Activated naive CD8-positive, alpha-beta T cell treated with anti-CD3 and anti-CD28 coated beads, Interleukin-2, amount 10 ng/mL, durations not matched to agents 7 days and 5 days (primary cell): ENCODE measurements at regions not wholly inside any gene's neighbourhood (a gene's known extent, or its start where the extent isn't known, plus 50 kb on each side); places are given as distances from the start of the nearest gene placed in this dataset.
"Not testable (repeated sequence)": the region's sequence is repeated elsewhere in the genome, so short reads cannot be mapped to it uniquely, and the experiment has no call there.

ENCODE experiments used
- ATAC-seq: fragments of 150-1000 bp; cut with Tn5 transposase; one replicate; pipeline ENCODE4 v1.10.0; 2021; ENCODE audit warnings: low read depth, moderate library complexity
- POLR2A ChIA-PET: fragments of 350-600 bp; sonication (Branson Sonifier 250); formaldehyde crosslinking; loops from one replicate; lab custom pipeline; 2021; ENCODE audit warnings: antibody characterized with exemption; lab: Charles Lee
- DNase-seq: peaks from one replicate; pipeline ENCODE4 v3.0.0; 2021
- H3K27ac Mint-ChIP-seq: one replicate; pipeline ENCODE4 v1.8.0; 2022; ENCODE audit warnings: mild to moderate bottlenecking, mixed read lengths
- H3K27me3 Mint-ChIP-seq: one replicate; pipeline ENCODE4 v1.8.0; 2022; ENCODE audit warnings: mild to moderate bottlenecking, moderate library complexity, mixed read lengths
- H3K36me3 Mint-ChIP-seq: one replicate; pipeline ENCODE4 v1.8.0; 2021; ENCODE audit warnings: mild to moderate bottlenecking, mixed read lengths
- H3K4me1 Mint-ChIP-seq: one replicate; pipeline ENCODE4 v1.8.0; 2021; ENCODE audit warnings: mixed read lengths
- H3K4me3 Mint-ChIP-seq: one replicate; pipeline ENCODE4 v1.8.0; 2022; ENCODE audit warnings: mild to moderate bottlenecking, moderate library complexity, mixed read lengths
- H3K9me3 Mint-ChIP-seq: one replicate; pipeline ENCODE4 v1.8.0; 2021; ENCODE audit warnings: mixed read lengths

DNA sequence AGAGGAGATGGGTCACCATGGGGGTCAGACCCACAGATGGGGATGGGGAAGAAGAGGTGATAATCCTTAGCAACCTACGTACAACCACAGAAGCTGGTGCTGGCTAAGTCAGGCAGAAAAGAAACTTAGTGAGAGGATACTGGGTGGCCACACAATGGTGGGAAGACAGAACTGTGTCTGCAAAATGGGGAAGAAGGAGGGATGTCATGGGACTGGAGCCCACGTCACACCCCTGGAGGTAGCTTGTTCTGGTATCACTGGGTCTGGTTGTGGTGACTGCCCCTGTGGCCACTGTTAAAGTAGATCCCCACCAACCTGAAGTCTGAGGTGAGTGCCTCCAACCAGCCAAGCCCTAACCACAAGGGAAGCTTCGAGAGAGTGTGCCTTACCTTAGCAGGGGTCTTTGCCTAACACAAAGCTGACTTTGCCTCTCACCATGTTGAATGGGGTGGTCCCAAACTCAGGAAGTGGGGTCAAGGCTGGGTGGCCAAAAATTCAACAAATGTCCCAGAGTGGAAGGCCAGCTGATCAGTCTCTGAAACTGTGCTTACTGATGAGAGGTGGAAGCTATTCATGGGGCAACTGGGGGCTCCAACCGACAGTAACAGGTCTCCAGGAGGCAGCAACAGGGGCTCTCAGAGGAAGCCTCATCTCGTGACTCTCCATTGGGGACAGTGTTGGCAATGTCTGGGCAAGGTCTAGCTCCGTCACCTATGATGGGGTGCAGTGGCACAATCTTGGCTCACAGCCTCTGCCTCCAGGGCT lies 64.8 kb upstream of the SLC1A4 start:
- POLR2A ChIA-PET, result interaction anchor here (0.5 kb wide), 1 partner anchor 19 kb away, joined by 4 read pairs; no protein-coding TSS in a partner anchor
- Mint-ChIP-seq H3K4me1 (peaks cover 6% of the 10 kb centered on the region), H3K4me3 (no peak overlapping the region), H3K27ac (peak overlapping the region; percentile 9), H3K9me3 (peaks cover 18% of the 10 kb centered on the region), H3K36me3 (peaks cover 17% of the 10 kb centered on the region), H3K27me3 (no peaks in the 10 kb centered on the region)
- DNase-seq (no peak), ATAC-seq (no peak)

DNA sequence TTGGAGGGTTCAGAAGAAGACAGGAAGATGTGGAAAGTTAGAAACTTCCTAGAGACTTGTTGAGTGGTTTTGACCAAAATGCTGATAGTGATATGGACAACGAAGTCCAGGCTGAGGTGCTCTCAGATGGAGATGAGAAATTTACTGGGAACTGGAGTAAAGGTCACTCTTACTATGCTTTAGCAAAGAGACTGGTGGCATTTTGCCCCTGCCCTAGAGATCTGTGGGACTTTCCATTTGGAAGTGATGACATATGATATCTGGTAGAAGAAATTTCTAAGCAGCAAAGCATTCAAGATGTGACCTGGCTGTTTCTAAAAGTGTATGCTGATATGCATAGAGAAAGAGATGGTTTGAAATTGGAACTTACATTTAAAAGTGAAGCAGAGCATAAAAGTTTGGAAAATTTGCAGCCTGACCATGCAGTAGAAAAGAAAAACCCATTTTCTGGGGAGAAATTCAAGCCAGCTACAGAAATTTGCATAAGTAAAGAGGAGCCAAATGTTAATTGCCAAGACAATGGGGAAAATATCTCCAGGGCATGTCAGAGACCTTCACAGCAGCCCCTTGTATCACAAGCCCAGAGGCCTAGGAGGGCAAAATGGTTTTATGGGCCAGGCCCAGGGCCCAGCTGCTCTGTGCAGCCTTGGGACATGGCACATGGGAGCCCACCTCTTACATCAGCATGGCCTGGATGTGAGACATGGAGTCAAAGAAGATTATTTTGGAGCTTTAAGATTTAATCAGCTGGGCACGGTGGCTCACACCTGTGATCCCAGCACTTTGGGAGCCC lies 63.1 kb upstream of the SLC1A4 start:
- Mint-ChIP-seq H3K9me3 (peaks cover 18% of the 10 kb centered on the region), H3K36me3 (peaks cover 17% of the 10 kb centered on the region)
- H3K4me3 Mint-ChIP-seq, H3K27me3 Mint-ChIP-seq, ATAC-seq, H3K4me1 Mint-ChIP-seq, DNase-seq, POLR2A ChIA-PET, H3K27ac Mint-ChIP-seq: not testable (repeated sequence)

- Mint-ChIP-seq H3K27ac (no peak overlapping the region), H3K9me3 (peaks cover 18% of the 10 kb centered on the region), H3K4me3 (no peak overlapping the region), H3K4me1 (peaks cover 5% of the 10 kb centered on the region), H3K36me3 (peaks cover 17% of the 10 kb centered on the region), H3K27me3 (peaks cover 18% of the 10 kb centered on the region)
- POLR2A ChIA-PET, result no interaction called here
- no peak for DNase-seq
- no peak for ATAC-seq
Observed at GRCh38 chr2:64928813-64929212, 60.4 kb upstream of the SLC1A4 start.

- H3K27me3 Mint-ChIP-seq, result peaks cover 20% of the 10 kb centered on the region
- peaks cover under 1% of the 10 kb centered on the region for H3K4me1 Mint-ChIP-seq
- ATAC-seq, result no peak
- no peak for DNase-seq
- peaks cover 18% of the 10 kb centered on the region for H3K9me3 Mint-ChIP-seq
- no peak overlapping the region for H3K4me3 Mint-ChIP-seq
- POLR2A ChIA-PET, result no interaction called here
- H3K36me3 Mint-ChIP-seq, result peaks cover 13% of the 10 kb centered on the region
- H3K27ac Mint-ChIP-seq, result no peak overlapping the region
Observed at GRCh38 chr2:64929333-64929732, 59.9 kb upstream of the SLC1A4 start.

DNA sequence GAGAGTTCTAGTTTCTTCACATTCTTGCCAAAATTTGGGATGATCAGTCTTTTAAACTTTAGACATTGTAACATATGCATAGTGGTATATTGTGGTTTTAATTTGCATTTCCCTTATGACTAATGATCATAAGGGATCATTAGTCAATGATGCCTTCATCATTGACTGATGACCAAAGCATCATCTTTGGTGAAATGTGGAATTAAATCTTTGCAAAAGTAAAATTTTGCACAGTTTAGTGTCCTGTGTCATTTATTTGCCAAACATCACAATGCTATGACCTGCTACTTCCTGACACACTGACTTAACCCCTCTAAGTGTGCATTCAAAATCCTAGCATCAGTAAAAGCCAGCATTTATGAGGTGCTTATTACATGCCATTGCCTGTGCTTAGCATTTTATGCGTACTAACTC lies 58.9 kb upstream of the SLC1A4 start:
- ATAC-seq (no peak), DNase-seq (no peak)
- H3K27ac Mint-ChIP-seq, result no peak overlapping the region
- no peaks in the 10 kb centered on the region for H3K4me1 Mint-ChIP-seq
- peaks cover 24% of the 10 kb centered on the region for H3K27me3 Mint-ChIP-seq
- H3K9me3 Mint-ChIP-seq, result peaks cover 18% of the 10 kb centered on the region
- peaks cover 13% of the 10 kb centered on the region for H3K36me3 Mint-ChIP-seq
- POLR2A ChIA-PET, result no interaction called here
- no peak overlapping the region for H3K4me3 Mint-ChIP-seq

- H3K27ac Mint-ChIP-seq, result no peak overlapping the region
- ATAC-seq, result no peak
- H3K9me3 Mint-ChIP-seq, result peaks cover 19% of the 10 kb centered on the region
- POLR2A ChIA-PET, result no interaction called here
- H3K27me3 Mint-ChIP-seq, result peaks cover 24% of the 10 kb centered on the region
- H3K36me3 Mint-ChIP-seq, result peaks cover 10% of the 10 kb centered on the region
- DNase-seq, result no peak
- no peaks in the 10 kb centered on the region for H3K4me1 Mint-ChIP-seq
- no peak overlapping the region for H3K4me3 Mint-ChIP-seq
Observed at GRCh38 chr2:64931246-64932115, 57.7 kb upstream of the SLC1A4 start.

- ATAC-seq, result no peak
- Mint-ChIP-seq H3K27me3 (peaks cover 24% of the 10 kb centered on the region), H3K9me3 (peaks cover 17% of the 10 kb centered on the region), H3K27ac (no peak overlapping the region), H3K4me1 (no peaks in the 10 kb centered on the region), H3K4me3 (no peak overlapping the region), H3K36me3 (peaks cover 7% of the 10 kb centered on the region)
- POLR2A ChIA-PET, result no interaction called here
- no peak for DNase-seq
Observed at GRCh38 chr2:64932116-64932370, 57.2 kb upstream of the SLC1A4 start.

DNA sequence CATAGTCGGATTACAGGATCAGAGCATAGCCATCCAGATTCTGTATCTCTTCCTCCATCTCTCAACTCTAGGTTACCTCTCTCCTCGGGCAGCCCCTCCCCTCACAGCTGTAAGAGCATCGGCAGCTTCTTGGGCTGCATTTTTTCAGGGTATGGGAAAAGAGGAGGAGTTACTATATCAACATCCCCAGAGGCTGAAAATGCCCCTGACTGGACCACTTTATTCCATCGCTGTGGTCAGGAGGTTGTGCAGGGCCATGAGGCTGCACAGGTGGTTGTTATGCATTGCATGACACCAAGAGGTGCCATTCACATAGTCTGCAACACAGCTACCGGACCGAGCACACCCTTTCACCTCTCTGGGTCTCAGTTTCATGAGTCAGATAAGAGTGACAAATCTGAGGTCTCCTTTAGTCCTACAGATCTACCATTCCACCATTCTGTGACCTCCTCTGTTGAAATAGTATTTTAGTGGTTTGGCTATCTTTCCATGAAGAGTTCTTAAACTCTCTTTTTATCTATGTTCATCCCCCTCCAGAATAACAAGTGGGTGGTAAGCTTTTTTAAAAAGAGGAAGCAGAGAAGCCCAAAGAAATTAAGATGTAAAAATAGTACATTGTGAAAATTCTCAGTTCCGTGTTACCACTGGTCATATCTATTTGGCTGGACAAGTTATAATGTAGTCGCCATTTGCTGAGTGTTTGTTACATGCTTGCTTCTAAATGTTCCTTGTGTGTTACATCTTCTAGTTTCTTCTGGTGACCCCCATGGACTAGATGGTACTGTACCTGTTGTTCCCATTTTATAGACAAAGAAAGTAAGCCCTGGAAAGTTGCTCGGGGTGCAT lies 56.6 kb upstream of the SLC1A4 start:
- Mint-ChIP-seq H3K27ac (no peak overlapping the region), H3K4me3 (no peak overlapping the region), H3K36me3 (peaks cover 2% of the 10 kb centered on the region), H3K27me3 (peaks cover 24% of the 10 kb centered on the region), H3K4me1 (no peaks in the 10 kb centered on the region), H3K9me3 (peaks cover 11% of the 10 kb centered on the region)
- DNase-seq (no peak), ATAC-seq (no peak)
- POLR2A ChIA-PET, result no interaction called here

- peaks cover 9% of the 10 kb centered on the region for H3K9me3 Mint-ChIP-seq
- POLR2A ChIA-PET, result no interaction called here
- H3K27me3 Mint-ChIP-seq, result peaks cover 24% of the 10 kb centered on the region
- H3K4me1 Mint-ChIP-seq, result peaks cover 9% of the 10 kb centered on the region
- no peak overlapping the region for H3K27ac Mint-ChIP-seq
- DNase-seq (no peak), ATAC-seq (no peak)
- H3K36me3 Mint-ChIP-seq, result peaks cover 2% of the 10 kb centered on the region
- H3K4me3 Mint-ChIP-seq, result no peak overlapping the region
Observed at GRCh38 chr2:64934530-64934929, 54.7 kb upstream of the SLC1A4 start.

- Mint-ChIP-seq H3K27me3 (peaks cover 19% of the 10 kb centered on the region), H3K27ac (no peak overlapping the region), H3K9me3 (peaks cover 9% of the 10 kb centered on the region), H3K4me3 (no peak overlapping the region), H3K36me3 (peaks cover 2% of the 10 kb centered on the region), H3K4me1 (peaks cover 14% of the 10 kb centered on the region)
- POLR2A ChIA-PET, result no interaction called here
- DNase-seq, result no peak
- ATAC-seq, result no peak
Observed at GRCh38 chr2:64936809-64937208, 52.4 kb upstream of the SLC1A4 start.

- ATAC-seq, H3K36me3 Mint-ChIP-seq, H3K9me3 Mint-ChIP-seq, DNase-seq, H3K27ac Mint-ChIP-seq, H3K4me3 Mint-ChIP-seq: not testable (repeated sequence)
- Mint-ChIP-seq H3K4me1 (peaks cover 19% of the 10 kb centered on the region), H3K27me3 (peaks cover 14% of the 10 kb centered on the region)
- POLR2A ChIA-PET, result interaction anchor here (1.2 to 1.3 kb wide), 2 partner anchors 10 to 52 kb away, joined by 3 read pairs; no protein-coding TSS in a partner anchor
Observed at GRCh38 chr2:64937314-64937686, 51.9 kb upstream of the SLC1A4 start.

GRCh38 chr2:64937687-64938491 lies 51.3 kb upstream of the SLC1A4 start:
- peaks cover 19% of the 10 kb centered on the region for H3K4me1 Mint-ChIP-seq
- peaks cover 2% of the 10 kb centered on the region for H3K36me3 Mint-ChIP-seq
- POLR2A ChIA-PET, result interaction anchor here (1.2 to 1.3 kb wide), 2 partner anchors 9 to 52 kb away, joined by 3 read pairs; no protein-coding TSS in a partner anchor
- DNase-seq (no peak), ATAC-seq (no peak)
- no peak overlapping the region for H3K27ac Mint-ChIP-seq
- H3K27me3 Mint-ChIP-seq, result peaks cover 8% of the 10 kb centered on the region
- H3K9me3 Mint-ChIP-seq, result peaks cover 9% of the 10 kb centered on the region
- H3K4me3 Mint-ChIP-seq, result no peak overlapping the region
